ENCODE measurements at regions not wholly inside any gene's neighbourhood (a gene's known extent, or its start where the extent isn't known, plus 50 kb on each side); places are given as distances from the start of the nearest gene placed in this dataset.

DNA sequence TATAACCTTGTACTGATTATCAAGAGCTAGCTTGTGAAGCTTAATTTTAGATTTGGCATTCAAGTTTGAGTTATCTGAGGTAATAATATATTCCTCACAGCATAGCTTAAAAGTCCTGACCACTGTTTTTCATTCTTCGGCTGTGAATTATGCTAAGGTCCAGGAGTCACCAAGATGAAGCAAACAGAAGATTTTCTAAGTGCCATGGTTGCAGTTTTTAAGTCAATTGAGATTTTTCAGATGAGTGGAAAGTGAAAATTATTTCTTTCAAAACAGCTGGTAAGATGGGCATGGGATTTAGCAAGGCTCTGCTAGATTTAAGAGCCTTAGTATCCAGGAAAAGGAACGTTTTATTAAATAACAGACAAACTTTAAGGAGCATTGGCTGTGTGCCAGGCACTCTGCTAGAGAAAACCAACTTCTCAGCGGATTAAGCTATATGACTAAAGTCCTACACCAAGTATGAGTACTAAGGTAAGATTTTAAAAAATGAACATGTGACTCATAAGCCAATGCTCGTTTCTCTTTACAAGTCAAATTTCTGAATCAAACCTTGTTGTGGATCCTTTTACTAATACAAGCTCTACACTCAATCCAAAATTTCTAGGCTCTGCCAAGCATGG lies 149.9 kb upstream of the IL15 start:
- TF ChIP-seq, protein P1, sequence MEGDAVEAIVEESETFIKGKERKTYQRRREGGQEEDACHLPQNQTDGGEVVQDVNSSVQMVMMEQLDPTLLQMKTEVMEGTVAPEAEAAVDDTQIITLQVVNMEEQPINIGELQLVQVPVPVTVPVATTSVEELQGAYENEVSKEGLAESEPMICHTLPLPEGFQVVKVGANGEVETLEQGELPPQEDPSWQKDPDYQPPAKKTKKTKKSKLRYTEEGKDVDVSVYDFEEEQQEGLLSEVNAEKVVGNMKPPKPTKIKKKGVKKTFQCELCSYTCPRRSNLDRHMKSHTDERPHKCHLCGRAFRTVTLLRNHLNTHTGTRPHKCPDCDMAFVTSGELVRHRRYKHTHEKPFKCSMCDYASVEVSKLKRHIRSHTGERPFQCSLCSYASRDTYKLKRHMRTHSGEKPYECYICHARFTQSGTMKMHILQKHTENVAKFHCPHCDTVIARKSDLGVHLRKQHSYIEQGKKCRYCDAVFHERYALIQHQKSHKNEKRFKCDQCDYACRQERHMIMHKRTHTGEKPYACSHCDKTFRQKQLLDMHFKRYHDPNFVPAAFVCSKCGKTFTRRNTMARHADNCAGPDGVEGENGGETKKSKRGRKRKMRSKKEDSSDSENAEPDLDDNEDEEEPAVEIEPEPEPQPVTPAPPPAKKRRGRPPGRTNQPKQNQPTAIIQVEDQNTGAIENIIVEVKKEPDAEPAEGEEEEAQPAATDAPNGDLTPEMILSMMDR (IDR thresholded peaks at IDR 0.05) = no peak
- H3K27me3 Mint-ChIP-seq = no peaks in the 10 kb centered on the region
- no peaks in the 10 kb centered on the region for H3K4me1 Mint-ChIP-seq
- ChIA-PET CTCF (no interaction called here), POLR2A (no interaction called here)
- H3K36me3 Mint-ChIP-seq (ENCODE audit: low read depth) = no peaks in the 10 kb centered on the region
- intact Hi-C loops (cut with micrococcal nuclease) = no loop called here
- H3K27ac Mint-ChIP-seq = no peak overlapping the region
- ATAC-seq (ENCODE audit: low read depth) = no peak
- no peak for DNase-seq
- peaks cover 5% of the 10 kb centered on the region for H3K9me3 Mint-ChIP-seq
- no peak overlapping the region for H3K4me3 Mint-ChIP-seq

DNA sequence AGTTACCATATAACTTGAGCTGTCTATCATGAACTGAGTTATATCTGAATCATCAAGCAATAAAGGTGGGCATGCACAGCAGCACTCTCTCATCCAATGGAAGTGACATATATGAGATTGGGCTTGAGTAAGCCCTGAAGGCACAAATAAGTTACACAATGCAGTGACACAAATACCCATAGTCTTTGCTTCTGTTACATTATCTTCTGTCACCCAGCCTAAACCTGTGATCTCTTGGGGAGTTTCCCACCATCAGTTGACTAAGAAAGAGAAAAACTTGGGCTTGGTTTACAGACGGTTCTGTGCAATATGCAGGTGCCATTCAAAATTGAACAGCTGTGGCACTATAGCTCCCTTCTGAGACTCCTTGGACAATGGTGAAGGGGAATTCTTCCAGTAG lies 138.8 kb upstream of the IL15 start:
- ChIA-PET CTCF (no interaction called here), POLR2A (no interaction called here)
- DNase-seq (no peak), ATAC-seq (ENCODE audit: low read depth) (no peak)
- Mint-ChIP-seq H3K9me3 (no peaks in the 10 kb centered on the region), H3K27ac (no peak overlapping the region), H3K36me3 (ENCODE audit: low read depth) (no peaks in the 10 kb centered on the region), H3K4me3 (no peak overlapping the region), H3K27me3 (no peaks in the 10 kb centered on the region), H3K4me1 (no peaks in the 10 kb centered on the region)
- TF ChIP-seq, protein P1 (IDR thresholded peaks at IDR 0.05) = no peak
- intact Hi-C loops (cut with micrococcal nuclease) = no loop called here

DNA sequence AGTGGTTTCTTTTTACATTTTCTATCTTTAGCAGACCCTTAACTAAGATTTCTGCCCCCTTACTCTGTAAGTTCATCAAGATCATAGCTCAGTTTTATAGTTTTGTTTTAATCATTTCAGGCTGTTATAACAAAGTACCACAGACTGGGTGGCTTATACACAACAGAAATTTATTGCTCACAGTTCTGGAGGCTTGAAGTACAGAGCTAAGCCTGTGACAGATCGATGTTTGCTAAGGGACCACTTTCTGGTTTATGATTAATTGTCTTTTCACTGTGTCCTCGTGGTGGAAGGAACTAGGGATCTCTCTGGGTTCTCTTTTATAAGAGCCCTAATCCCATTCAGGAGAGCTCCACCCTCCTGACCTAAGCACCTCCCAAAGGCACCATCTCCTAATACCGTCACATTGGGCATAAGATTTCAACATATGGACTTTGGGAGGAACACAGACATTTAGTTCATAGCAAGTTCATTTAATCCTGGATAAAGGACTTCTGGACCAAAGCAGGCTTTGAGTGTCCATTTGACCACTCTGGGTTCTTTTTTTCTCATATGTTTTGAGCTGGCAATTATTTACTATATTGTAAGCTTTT lies 137.0 kb upstream of the IL15 start:
- H3K4me3 Mint-ChIP-seq = no peak overlapping the region
- TF ChIP-seq, protein P1 (IDR thresholded peaks at IDR 0.05) = no peak
- H3K27ac Mint-ChIP-seq = no peak overlapping the region
- DNase-seq = no peak
- CTCF ChIA-PET = no interaction called here
- H3K36me3 Mint-ChIP-seq (ENCODE audit: low read depth) = no peaks in the 10 kb centered on the region
- POLR2A ChIA-PET = no interaction called here
- H3K27me3 Mint-ChIP-seq = no peaks in the 10 kb centered on the region
- no peak for ATAC-seq (ENCODE audit: low read depth)
- no peaks in the 10 kb centered on the region for H3K4me1 Mint-ChIP-seq
- no peaks in the 10 kb centered on the region for H3K9me3 Mint-ChIP-seq
- intact Hi-C loops (cut with micrococcal nuclease) = no loop called here

DNA sequence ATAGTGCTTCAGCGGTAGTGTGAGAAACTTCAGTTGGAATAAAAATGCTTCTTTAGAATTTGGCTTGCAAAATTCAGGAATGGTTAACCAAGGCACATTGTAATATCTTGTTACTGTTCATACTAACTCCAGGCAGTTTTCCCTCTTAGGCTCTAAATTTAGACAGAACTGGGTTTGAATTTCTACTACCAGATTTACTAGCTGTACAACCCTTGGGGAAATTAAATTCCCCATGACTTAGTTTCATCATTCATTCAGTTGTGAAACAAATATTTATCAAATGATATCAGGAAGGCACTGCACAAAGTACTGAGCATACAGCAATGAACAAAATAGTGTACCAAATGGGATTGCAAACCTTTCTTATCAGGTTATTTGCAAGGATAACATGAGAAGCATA lies 135.0 kb upstream of the IL15 start:
- no peak overlapping the region for H3K4me3 Mint-ChIP-seq
- no peak overlapping the region for H3K27ac Mint-ChIP-seq
- H3K9me3 Mint-ChIP-seq = no peaks in the 10 kb centered on the region
- TF ChIP-seq, protein P1 (IDR thresholded peaks at IDR 0.05) = no peak
- H3K27me3 Mint-ChIP-seq = no peaks in the 10 kb centered on the region
- no peaks in the 10 kb centered on the region for H3K36me3 Mint-ChIP-seq (ENCODE audit: low read depth)
- POLR2A ChIA-PET = no interaction called here
- ATAC-seq (ENCODE audit: low read depth) = no peak
- H3K4me1 Mint-ChIP-seq = no peaks in the 10 kb centered on the region
- CTCF ChIA-PET = no interaction called here
- intact Hi-C loops (cut with micrococcal nuclease) = no loop called here
- no peak for DNase-seq

DNA sequence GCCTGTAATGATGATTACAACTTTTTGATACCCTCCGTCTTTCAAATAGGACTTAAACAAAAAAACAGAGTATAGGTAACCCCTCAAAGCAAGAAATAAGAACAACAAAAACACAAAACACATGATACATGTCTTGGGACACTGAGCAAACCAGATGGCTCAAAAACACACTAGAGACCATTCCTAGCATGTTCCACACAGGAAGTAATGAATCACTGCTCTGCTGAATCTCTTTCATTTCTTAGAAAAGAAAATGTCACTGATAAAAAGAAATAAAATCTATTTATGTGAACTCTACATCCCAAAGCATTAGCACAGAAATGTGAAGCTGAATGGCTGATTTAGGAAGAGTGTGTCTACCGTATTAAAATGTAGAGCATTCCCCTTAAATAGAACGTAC lies 134.5 kb upstream of the IL15 start:
- Mint-ChIP-seq H3K4me1 (no peaks in the 10 kb centered on the region), H3K9me3 (no peaks in the 10 kb centered on the region), H3K27ac (no peak overlapping the region), H3K27me3 (no peaks in the 10 kb centered on the region), H3K36me3 (ENCODE audit: low read depth) (no peaks in the 10 kb centered on the region), H3K4me3 (no peak overlapping the region)
- ChIA-PET CTCF (no interaction called here), POLR2A (no interaction called here)
- DNase-seq (no peak), ATAC-seq (ENCODE audit: low read depth) (no peak)
- intact Hi-C loops (cut with micrococcal nuclease) = no loop called here
- TF ChIP-seq, protein P1 (IDR thresholded peaks at IDR 0.05) = no peak

Measured in activated B cell treated with CpG ODN at 0.5 μM for 24 hours (primary cell).